ENCODE measurements at regions not wholly inside any gene's neighbourhood (a gene's known extent, or its start where the extent isn't known, plus 50 kb on each side); places are given as distances from the start of the nearest gene placed in this dataset.

DNA sequence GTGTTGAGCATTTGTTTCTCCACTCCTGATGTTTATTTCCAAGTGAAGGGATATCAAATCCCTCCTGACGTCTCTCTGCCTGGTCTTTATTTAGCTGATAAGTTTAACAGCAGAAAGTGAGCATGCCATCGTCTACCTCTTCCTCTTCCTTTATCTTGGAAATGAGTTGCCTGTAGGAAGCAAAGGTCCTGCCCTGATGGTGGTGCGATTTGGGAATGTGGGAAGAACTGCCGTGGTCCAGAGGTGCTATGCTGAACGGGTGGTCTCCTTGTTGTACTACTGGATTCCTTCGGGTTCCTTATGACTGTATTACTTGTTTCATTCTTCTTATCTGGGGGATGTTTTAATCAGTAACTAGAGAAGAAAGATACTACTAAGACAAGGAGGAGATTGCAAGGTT, 217.5 kb downstream of the PMAIP1 start:
- TF ChIP-seq EP300 (IDR thresholded peaks at IDR 0.05; ENCODE audit: borderline replicate concordance in 1 of 2, control insufficient read depth in 1 of 2, low read depth in 2 of 2, low read length in 2 of 2) (no peak), CREB1 (IDR thresholded peaks at IDR 0.05; ENCODE audit: low read depth) (no peak), CTCF (IDR thresholded peaks at IDR 0.05 in 2 of 3, conservative IDR thresholded peaks at IDR 0.05 in 1 of 3; ENCODE audit: control insufficient read depth in 2 of 3, extremely low read depth in 1 of 3, insufficient read depth in 1 of 3, low read depth in 3 of 3, low read length in 3 of 3) (no peak), HDAC2 (IDR thresholded peaks at IDR 0.05) (no peak)

All from GM12878 (cell line).